DOHH2 (cell line): ENCODE measurements at regions not wholly inside any gene's neighbourhood (a gene's known extent, or its start where the extent isn't known, plus 50 kb on each side); places are given as distances from the start of the nearest gene placed in this dataset.

ENCODE experiments used
- EZH2phosphoT487 ChIP-seq: fragments of 200-600 bp; sonication (generic); IDR thresholded peaks from 2 replicates; pipeline ENCODE4 v1.6.1; 2017; ENCODE audit warnings: borderline replicate concordance, mild to moderate bottlenecking, antibody characterized with exemption, low read length, moderate library complexity, mixed read lengths
- TF ChIP-seq, protein P1 (sequence below): fragments of 200-600 bp; sonication (generic); IDR thresholded peaks from one replicate; pipeline ENCODE4 v1.5.1; 2014; ENCODE audit warnings: antibody characterized with exemption, mild to moderate bottlenecking, low read depth, low read length; ENCODE audit not compliant: poor library complexity, severe bottlenecking

DNA sequence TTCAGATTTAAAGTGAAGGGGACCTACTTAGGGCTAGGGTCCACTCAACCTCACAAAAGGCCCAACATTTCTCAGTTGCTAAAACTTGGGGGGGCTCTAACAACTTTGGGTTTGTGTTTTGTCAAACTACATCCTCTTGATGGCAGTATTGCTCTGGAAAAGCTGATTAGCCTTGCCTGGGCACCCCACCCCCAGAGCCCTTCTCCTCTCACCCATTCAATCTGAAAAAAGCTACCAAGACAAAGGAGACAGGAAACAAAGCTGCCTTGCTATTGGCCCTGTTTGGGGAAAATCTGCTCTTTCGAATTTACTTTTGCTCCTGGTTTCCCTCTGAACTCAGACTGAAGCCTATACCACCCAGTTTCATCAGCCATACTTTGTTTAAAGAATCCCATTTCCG lies 195.2 kb upstream of the STK26 start:
- TF ChIP-seq, protein P1, sequence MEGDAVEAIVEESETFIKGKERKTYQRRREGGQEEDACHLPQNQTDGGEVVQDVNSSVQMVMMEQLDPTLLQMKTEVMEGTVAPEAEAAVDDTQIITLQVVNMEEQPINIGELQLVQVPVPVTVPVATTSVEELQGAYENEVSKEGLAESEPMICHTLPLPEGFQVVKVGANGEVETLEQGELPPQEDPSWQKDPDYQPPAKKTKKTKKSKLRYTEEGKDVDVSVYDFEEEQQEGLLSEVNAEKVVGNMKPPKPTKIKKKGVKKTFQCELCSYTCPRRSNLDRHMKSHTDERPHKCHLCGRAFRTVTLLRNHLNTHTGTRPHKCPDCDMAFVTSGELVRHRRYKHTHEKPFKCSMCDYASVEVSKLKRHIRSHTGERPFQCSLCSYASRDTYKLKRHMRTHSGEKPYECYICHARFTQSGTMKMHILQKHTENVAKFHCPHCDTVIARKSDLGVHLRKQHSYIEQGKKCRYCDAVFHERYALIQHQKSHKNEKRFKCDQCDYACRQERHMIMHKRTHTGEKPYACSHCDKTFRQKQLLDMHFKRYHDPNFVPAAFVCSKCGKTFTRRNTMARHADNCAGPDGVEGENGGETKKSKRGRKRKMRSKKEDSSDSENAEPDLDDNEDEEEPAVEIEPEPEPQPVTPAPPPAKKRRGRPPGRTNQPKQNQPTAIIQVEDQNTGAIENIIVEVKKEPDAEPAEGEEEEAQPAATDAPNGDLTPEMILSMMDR, result peak; percentile 50
- no peak for TF ChIP-seq EZH2phosphoT487
